ENCODE measurements at regions not wholly inside any gene's neighbourhood (a gene's known extent, or its start where the extent isn't known, plus 50 kb on each side); places are given as distances from the start of the nearest gene placed in this dataset.

DNA sequence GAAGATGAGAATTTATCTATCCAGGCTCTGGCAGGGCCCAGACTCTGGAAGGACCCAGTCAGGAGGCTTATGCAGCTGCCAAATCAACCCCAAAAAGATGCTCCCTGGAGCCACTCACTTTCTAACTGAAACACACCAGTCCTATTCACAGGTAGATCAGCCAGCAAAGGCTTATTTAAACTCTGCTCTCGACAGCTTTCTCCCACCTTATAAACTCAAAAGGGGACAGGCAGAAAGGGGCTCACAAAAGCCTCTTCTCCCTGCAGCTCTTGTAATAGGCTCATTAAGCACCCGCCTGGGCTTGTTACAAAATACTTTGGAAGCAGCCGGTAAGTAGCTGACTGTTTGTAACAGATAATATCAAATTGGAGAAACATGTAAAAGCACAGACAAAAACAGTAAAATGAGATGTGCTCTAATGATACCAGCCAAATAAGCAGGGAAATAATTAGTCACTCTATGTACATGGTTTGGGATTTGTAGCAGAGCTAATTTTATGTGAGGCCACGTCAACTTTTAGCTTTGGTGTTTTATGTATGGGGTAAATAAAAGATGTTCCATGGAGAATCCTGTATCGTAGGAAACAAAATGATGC is 213.8 kb downstream of the NR2F2 start:
- TF ChIP-seq, protein P1, sequence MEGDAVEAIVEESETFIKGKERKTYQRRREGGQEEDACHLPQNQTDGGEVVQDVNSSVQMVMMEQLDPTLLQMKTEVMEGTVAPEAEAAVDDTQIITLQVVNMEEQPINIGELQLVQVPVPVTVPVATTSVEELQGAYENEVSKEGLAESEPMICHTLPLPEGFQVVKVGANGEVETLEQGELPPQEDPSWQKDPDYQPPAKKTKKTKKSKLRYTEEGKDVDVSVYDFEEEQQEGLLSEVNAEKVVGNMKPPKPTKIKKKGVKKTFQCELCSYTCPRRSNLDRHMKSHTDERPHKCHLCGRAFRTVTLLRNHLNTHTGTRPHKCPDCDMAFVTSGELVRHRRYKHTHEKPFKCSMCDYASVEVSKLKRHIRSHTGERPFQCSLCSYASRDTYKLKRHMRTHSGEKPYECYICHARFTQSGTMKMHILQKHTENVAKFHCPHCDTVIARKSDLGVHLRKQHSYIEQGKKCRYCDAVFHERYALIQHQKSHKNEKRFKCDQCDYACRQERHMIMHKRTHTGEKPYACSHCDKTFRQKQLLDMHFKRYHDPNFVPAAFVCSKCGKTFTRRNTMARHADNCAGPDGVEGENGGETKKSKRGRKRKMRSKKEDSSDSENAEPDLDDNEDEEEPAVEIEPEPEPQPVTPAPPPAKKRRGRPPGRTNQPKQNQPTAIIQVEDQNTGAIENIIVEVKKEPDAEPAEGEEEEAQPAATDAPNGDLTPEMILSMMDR (IDR thresholded peaks at IDR 0.05): no peak
- no peak for DNase-seq (ENCODE audit: low spot score)
- H3K27ac ChIP-seq: no peak overlapping the region
- no peaks in the 10 kb centered on the region for H3K9me3 ChIP-seq
- H3K4me3 ChIP-seq: no peak overlapping the region
- no peaks in the 10 kb centered on the region for H3K36me3 ChIP-seq
- no peaks in the 10 kb centered on the region for H3K4me1 ChIP-seq
- no peaks in the 10 kb centered on the region for H3K27me3 ChIP-seq

DNA sequence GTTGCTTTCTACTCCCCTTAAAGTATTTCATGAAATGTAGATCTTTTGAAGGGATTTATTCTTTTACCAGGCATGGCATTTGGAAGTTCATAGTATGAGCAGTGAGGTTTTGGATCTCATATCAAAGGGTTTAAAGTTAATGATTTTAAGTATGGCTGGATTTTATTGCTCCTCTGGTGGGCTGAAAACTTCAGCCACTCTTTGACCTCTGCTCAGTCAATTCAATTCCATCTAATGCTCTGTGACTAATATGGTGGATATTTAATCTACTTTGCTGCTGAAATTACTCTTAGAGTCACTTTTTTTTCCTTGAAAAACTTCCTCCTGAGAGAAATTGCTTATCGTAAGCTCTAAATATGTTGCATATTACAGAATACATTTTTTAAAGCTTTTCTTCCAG is 218.6 kb downstream of the NR2F2 start:
- Histone ChIP-seq H3K4me3 (no peak overlapping the region), H3K9me3 (no peaks in the 10 kb centered on the region), H3K4me1 (peaks cover 0 to 9% of the 10 kb centered on the region in 2 donors), H3K27ac (no peak overlapping the region), H3K27me3 (no peaks in the 10 kb centered on the region), H3K36me3 (no peaks in the 10 kb centered on the region)
- TF ChIP-seq, protein P1 (IDR thresholded peaks at IDR 0.05): no peak
- DNase-seq (ENCODE audit: low spot score): no peak

DNA sequence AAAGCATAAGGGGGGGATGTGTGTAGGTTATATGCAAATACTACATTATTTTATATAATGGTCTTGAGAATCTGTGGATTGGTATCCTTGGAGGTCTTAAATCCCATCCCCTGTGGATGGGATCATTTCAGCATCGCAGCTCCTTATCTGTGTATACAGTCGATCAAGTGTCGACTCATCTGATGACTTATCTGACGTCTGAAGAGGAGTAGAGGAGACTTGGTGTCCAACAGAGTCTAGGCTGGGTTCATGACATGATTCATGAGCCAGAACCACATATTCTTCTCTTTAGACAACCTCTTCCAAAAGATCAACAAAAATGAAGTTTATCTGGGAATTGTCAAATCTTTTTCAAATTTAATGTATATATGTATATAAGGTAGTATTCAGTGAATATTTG is 220.7 kb downstream of the NR2F2 start:
- Histone ChIP-seq H3K27ac (no peak overlapping the region), H3K9me3 (no peaks in the 10 kb centered on the region), H3K4me1 (peaks cover 0 to 9% of the 10 kb centered on the region in 2 donors), H3K27me3 (no peaks in the 10 kb centered on the region), H3K36me3 (no peaks in the 10 kb centered on the region), H3K4me3 (no peak overlapping the region)
- TF ChIP-seq, protein P1 (IDR thresholded peaks at IDR 0.05): no peak
- DNase-seq (ENCODE audit: low spot score): no peak

GRCh38 chr15:96551722-96552121 is 221.2 kb downstream of the NR2F2 start:
- TF ChIP-seq, protein P1 (IDR thresholded peaks at IDR 0.05): no peak
- no peak overlapping the region for H3K4me3 ChIP-seq
- DNase-seq (ENCODE audit: low spot score): no peak
- no peak overlapping the region for H3K27ac ChIP-seq
- H3K9me3 ChIP-seq: no peaks in the 10 kb centered on the region
- H3K4me1 ChIP-seq: peaks cover 0 to 9% of the 10 kb centered on the region in 2 donors
- no peaks in the 10 kb centered on the region for H3K36me3 ChIP-seq
- no peaks in the 10 kb centered on the region for H3K27me3 ChIP-seq

- H3K4me1 ChIP-seq: peaks cover 0 to 9% of the 10 kb centered on the region in 2 donors
- TF ChIP-seq, protein P1 (IDR thresholded peaks at IDR 0.05): no peak
- no peak for DNase-seq (ENCODE audit: low spot score)
- no peaks in the 10 kb centered on the region for H3K36me3 ChIP-seq
- H3K9me3 ChIP-seq: no peaks in the 10 kb centered on the region
- H3K27me3 ChIP-seq: no peaks in the 10 kb centered on the region
- H3K27ac ChIP-seq: no peak overlapping the region
- H3K4me3 ChIP-seq: no peak overlapping the region
These were observed 222.5 kb downstream of the NR2F2 start for GRCh38 chr15:96553006-96553405.

DNA sequence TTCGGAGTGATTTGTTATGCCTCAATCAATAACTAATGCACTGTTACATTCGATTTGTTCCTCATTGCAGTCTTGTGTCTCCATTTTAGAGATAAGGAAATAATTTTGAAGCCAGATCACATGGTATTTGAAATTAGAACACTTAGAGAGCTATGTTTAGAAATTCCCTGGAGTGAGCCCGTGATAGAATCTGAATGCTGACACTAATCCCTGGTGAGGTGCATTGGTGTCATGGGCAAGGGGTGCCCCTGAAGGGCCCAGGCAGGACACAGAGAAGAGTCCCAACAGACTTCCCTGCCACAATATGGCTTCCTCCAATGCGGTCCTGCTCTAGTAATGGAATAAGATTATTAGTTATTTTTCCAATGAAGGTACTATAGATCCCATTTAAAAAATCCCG is 223.0 kb downstream of the NR2F2 start:
- no peak for DNase-seq (ENCODE audit: low spot score)
- Histone ChIP-seq H3K4me1 (peaks cover 0 to 9% of the 10 kb centered on the region in 2 donors), H3K36me3 (no peaks in the 10 kb centered on the region), H3K9me3 (no peaks in the 10 kb centered on the region), H3K27me3 (no peaks in the 10 kb centered on the region), H3K27ac (no peak overlapping the region), H3K4me3 (no peak overlapping the region)
- TF ChIP-seq, protein P1 (IDR thresholded peaks at IDR 0.05): no peak
